HepG2 (cell line): ENCODE measurements at regions not wholly inside any gene's neighbourhood (a gene's known extent, or its start where the extent isn't known, plus 50 kb on each side); places are given as distances from the start of the nearest gene placed in this dataset.

Source experiments
- CCDC6 ChIP-seq: sonication (generic); formaldehyde crosslinking; IDR thresholded peaks from 2 replicates; pipeline ENCODE4 v1.8.1; 2022; ENCODE audit warnings: mild to moderate bottlenecking, missing genetic modification reagents, moderate library complexity
- HOXA7 ChIP-seq: sonication (generic); formaldehyde crosslinking; IDR thresholded peaks from 2 replicates; pipeline ENCODE4 v1.8.1; 2022; ENCODE audit warnings: mild to moderate bottlenecking, missing genetic modification reagents, moderate library complexity
- KAT7 ChIP-seq: IDR thresholded peaks from 2 replicates; pipeline ENCODE4 v1.6.1; 2018; ENCODE audit warnings: borderline replicate concordance, missing compliant biosample characterization
- THYN1 ChIP-seq: sonication (generic); formaldehyde crosslinking; IDR thresholded peaks from 2 replicates; pipeline ENCODE4 v1.8.1; 2023; ENCODE audit warnings: low read depth, mild to moderate bottlenecking, moderate library complexity, missing genetic modification reagents, borderline replicate concordance
- ZFP1 ChIP-seq: IDR thresholded peaks from 2 replicates; pipeline ENCODE4 v1.6.1; 2016
- TF ChIP-seq, protein P1 (sequence below): IDR thresholded peaks from 2 replicates; pipeline ENCODE4 v1.4.0; 2020; ENCODE audit warnings: mild to moderate bottlenecking, missing genetic modification reagents
- TF ChIP-seq, protein P2 (sequence below): sonication (generic); formaldehyde crosslinking; IDR thresholded peaks from 2 replicates; pipeline ENCODE4 v1.8.1; 2023; ENCODE audit warnings: mild to moderate bottlenecking, inconsistent platforms, moderate library complexity, missing genetic modification reagents, borderline replicate concordance
- TF ChIP-seq, protein P3 (sequence below), 2 experiments: sonication (generic) in 1 of 2; formaldehyde crosslinking in 1 of 2; IDR thresholded peaks; 2 replicates each; pipeline versions ENCODE4 v1.5.1 to v1.6.1; 2011 to 2020; ENCODE audit warnings: borderline replicate concordance in 1 of 2, low read depth in 1 of 2, low read length in 1 of 2, mild to moderate bottlenecking in 1 of 2, missing genetic modification reagents in 1 of 2, moderate library complexity in 1 of 2

DNA sequence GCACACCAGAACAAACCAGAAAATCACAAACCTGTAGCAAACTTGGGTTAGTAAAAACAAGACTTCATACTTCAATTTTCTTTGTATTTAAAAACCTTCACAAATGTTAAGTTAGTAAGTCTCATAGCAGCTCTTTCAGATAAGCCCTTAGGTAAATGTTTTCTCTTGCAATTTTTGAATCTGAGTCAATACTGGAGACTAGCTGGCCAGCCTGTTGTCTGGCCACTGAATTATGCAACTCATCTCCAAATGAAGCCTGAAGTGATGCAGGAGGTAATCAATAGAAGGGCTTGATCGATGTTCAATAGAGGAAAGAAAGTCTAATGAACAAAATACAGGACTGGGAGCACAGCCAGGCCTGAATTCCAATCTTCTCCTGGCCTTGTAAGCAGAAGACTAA, 465.2 kb downstream of the LRIG3 start (continued):
- TF ChIP-seq, protein P1, sequence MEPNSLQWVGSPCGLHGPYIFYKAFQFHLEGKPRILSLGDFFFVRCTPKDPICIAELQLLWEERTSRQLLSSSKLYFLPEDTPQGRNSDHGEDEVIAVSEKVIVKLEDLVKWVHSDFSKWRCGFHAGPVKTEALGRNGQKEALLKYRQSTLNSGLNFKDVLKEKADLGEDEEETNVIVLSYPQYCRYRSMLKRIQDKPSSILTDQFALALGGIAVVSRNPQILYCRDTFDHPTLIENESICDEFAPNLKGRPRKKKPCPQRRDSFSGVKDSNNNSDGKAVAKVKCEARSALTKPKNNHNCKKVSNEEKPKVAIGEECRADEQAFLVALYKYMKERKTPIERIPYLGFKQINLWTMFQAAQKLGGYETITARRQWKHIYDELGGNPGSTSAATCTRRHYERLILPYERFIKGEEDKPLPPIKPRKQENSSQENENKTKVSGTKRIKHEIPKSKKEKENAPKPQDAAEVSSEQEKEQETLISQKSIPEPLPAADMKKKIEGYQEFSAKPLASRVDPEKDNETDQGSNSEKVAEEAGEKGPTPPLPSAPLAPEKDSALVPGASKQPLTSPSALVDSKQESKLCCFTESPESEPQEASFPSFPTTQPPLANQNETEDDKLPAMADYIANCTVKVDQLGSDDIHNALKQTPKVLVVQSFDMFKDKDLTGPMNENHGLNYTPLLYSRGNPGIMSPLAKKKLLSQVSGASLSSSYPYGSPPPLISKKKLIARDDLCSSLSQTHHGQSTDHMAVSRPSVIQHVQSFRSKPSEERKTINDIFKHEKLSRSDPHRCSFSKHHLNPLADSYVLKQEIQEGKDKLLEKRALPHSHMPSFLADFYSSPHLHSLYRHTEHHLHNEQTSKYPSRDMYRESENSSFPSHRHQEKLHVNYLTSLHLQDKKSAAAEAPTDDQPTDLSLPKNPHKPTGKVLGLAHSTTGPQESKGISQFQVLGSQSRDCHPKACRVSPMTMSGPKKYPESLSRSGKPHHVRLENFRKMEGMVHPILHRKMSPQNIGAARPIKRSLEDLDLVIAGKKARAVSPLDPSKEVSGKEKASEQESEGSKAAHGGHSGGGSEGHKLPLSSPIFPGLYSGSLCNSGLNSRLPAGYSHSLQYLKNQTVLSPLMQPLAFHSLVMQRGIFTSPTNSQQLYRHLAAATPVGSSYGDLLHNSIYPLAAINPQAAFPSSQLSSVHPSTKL: no peak
- TF ChIP-seq, protein P2, sequence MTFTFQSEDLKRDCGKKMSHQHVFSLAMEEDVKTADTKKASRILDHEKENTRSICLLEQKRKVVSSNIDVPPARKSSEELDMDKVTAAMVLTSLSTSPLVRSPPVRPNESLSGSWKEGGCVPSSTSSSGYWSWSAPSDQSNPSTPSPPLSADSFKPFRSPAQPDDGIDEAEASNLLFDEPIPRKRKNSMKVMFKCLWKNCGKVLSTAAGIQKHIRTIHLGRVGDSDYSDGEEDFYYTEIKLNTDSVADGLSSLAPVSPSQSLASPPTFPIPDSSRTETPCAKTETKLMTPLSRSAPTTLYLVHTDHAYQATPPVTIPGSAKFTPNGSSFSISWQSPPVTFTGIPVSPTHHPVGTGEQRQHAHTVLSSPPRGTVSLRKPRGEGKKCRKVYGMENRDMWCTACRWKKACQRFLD (CRISPR knock-in tag): no peak
- TF ChIP-seq HOXA7 (CRISPR knock-in tag) (no peak), THYN1 (no peak), CCDC6 (CRISPR knock-in tag) (no peak), ZFP1 (CRISPR knock-in tag) (no peak), KAT7 (CRISPR knock-in tag) (no peak)
- TF ChIP-seq, protein P3, sequence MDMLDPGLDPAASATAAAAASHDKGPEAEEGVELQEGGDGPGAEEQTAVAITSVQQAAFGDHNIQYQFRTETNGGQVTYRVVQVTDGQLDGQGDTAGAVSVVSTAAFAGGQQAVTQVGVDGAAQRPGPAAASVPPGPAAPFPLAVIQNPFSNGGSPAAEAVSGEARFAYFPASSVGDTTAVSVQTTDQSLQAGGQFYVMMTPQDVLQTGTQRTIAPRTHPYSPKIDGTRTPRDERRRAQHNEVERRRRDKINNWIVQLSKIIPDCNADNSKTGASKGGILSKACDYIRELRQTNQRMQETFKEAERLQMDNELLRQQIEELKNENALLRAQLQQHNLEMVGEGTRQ (IDR thresholded peaks at IDR 0.05; ENCODE audit: low read depth, low read length): no peak
- TF ChIP-seq, protein P3 (CRISPR knock-in tag; IDR thresholded peaks at IDR 0.05; ENCODE audit: borderline replicate concordance): no peak
